ENCODE measurements at regions not wholly inside any gene's neighbourhood (a gene's known extent, or its start where the extent isn't known, plus 50 kb on each side); places are given as distances from the start of the nearest gene placed in this dataset.
"Not testable (repeated sequence)": the region's sequence is repeated elsewhere in the genome, so short reads cannot be mapped to it uniquely, and the experiment has no call there.

DNA sequence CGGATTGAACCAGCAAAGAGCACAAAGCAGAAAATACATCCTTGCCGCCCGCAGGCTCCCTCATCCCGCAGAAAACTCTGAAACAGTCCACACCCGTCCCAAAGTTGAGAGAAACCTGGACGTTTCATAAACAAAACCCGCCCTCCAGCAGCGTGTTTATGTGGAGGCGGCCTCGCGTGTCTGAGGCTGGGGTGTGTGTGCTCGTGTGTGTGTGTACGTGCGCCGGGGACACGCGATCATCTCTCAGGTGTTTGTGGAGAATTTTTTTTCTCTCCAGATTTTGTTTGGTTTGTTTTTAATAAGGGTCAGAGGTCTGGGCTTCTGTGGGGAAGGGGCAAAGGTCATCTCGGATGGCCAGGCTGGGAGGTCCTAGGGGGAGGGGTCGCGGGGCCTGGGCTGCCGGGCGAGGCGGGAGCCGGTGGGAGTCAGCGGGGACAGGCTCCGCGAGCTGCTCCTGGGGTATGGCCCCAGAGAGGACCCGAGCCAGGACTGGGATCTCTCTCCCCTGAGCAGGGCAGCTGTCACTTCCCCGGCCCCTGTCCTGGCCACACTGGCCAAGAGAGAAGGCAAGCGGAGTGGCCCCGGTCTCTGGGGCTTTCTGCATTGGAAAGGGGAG, 206.4 kb downstream of the C9orf50 start:
- no peak for DNase-seq (ENCODE audit: low read depth, low spot score)

DNA sequence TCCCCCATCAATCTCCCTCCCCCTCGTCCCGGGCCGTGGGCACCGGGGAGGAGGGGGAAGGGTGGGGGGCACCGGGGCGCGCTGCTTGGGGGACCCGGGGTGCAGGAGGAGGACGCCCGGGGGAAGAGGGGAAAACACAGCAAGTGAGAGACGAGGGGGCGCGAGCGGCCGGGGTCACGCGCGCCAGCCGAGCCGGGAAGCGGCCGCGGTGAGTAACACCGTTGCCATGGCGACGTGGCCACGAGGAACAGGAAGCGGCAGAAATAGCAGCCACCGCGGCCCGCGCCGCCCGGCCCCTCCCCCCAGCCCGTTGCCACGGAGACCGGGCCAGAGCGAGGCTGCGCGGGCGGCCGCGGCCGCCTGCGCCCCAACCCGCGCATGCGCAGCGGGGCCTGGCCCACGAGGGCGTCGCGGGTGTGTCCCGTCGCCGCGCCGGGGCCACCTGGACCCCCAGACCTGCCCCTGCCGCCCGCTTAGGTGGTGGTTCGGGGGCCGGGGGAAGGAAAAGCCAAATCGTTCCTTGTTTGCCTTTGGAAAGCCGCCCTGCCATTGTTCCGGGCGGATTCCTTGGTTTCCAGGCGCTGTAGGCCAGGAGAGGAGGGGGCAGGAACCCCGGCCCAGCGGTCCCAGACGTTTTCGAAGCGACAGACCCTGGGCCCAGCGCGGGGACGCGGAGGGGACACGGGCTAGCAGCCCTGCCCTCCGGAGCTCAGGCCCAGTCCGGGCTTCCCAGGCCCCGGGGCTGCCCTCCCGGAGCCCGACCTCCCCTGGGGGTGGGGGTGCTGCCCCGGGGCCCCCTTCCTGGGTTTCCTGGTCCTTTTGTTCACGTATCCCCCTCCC, 207.1 kb downstream of the C9orf50 start:
- DNase-seq (ENCODE audit: low read depth, low spot score) = peak; percentile 73

- no peak for DNase-seq (ENCODE audit: low read depth, low spot score)
Observed at GRCh38 chr9:129412814-129413536, 207.9 kb downstream of the C9orf50 start.

- DNase-seq (ENCODE audit: low read depth, low spot score) = not testable (repeated sequence)
Observed at GRCh38 chr9:129412176-129412813, 208.6 kb downstream of the C9orf50 start.

GRCh38 chr9:129411501-129412175, 209.3 kb downstream of the C9orf50 start:
- DNase-seq (ENCODE audit: low read depth, low spot score) = no peak

DNA sequence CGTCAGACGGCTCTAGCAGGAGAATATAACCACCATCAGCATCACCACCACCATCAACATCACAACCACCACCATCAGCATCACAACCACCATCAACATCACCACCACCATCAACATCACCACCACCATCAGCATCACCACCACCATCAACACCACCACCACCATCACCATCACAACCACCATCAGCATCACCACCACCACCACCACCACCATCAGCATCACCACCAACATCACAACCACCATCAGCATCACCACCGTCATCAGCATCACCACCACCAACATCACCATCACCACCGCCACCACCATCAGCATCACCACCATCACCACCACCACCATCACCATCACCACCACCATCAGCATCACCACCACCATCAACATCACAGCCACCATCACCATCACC, 210.7 kb downstream of the C9orf50 start:
- no peak for DNase-seq (ENCODE audit: low read depth, low spot score)

- no peak for DNase-seq (ENCODE audit: low read depth, low spot score)
Observed at GRCh38 chr9:129408535-129409215, 212.2 kb downstream of the C9orf50 start.

- DNase-seq (ENCODE audit: low read depth, low spot score) = no peak
Observed at GRCh38 chr9:129407905-129408452, 212.9 kb downstream of the C9orf50 start.

GRCh38 chr9:129406278-129407225, 214.3 kb downstream of the C9orf50 start:
- no peak for DNase-seq (ENCODE audit: low read depth, low spot score)

- DNase-seq (ENCODE audit: low read depth, low spot score) = no peak
Observed at GRCh38 chr9:129405827-129406213, 215.1 kb downstream of the C9orf50 start.

GRCh38 chr9:129405089-129405826, 215.6 kb downstream of the C9orf50 start:
- no peak for DNase-seq (ENCODE audit: low read depth, low spot score)

GRCh38 chr9:129404621-129405020, 216.3 kb downstream of the C9orf50 start:
- no peak for DNase-seq (ENCODE audit: low read depth, low spot score)

DNA sequence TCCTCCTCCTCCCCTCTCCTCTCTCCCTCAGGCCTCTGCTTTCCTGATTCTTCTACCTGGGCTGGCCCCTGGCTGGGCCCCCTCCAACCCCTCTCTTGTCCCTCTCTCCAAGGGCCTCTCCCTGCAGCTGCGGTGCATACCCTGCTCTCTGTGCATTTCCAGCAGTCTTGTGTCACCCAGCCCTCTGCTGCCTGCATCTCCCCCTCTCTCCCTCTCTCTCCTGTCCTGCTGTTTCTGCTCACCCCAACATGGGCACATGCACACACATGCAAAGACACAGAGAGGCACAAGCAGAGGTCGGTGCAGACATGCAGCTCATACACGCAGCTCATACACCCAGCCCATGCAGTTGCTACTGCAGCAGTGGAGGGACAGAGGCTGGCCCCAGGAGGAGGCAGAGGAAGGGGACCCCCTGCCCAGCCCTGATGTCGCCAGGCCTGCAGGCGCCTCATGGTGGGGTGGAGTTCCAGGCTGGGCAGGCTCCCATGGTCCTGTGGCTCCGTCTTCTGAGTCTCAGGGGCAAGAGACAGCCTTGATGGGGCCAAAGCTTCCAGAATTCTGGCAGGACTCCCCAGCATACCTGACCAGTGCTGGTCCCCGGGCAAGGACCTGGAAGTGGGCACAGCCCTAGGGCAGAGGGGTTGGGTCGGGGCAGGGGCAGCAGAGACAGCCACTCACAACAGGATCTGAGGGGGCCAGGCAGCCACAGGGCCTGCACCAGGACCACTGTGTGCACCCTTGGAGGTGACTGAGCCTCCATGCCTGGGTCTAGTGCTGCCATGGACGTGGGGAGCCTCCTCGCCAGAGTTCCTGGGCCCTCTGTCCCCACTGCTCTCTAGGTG, 216.9 kb downstream of the C9orf50 start:
- no peak for DNase-seq (ENCODE audit: low read depth, low spot score)

GRCh38 chr9:129402931-129403778, 217.7 kb downstream of the C9orf50 start:
- DNase-seq (ENCODE audit: low read depth, low spot score) = no peak

GRCh38 chr9:129402371-129402739, 218.5 kb downstream of the C9orf50 start:
- DNase-seq (ENCODE audit: low read depth, low spot score) = no peak

DNA sequence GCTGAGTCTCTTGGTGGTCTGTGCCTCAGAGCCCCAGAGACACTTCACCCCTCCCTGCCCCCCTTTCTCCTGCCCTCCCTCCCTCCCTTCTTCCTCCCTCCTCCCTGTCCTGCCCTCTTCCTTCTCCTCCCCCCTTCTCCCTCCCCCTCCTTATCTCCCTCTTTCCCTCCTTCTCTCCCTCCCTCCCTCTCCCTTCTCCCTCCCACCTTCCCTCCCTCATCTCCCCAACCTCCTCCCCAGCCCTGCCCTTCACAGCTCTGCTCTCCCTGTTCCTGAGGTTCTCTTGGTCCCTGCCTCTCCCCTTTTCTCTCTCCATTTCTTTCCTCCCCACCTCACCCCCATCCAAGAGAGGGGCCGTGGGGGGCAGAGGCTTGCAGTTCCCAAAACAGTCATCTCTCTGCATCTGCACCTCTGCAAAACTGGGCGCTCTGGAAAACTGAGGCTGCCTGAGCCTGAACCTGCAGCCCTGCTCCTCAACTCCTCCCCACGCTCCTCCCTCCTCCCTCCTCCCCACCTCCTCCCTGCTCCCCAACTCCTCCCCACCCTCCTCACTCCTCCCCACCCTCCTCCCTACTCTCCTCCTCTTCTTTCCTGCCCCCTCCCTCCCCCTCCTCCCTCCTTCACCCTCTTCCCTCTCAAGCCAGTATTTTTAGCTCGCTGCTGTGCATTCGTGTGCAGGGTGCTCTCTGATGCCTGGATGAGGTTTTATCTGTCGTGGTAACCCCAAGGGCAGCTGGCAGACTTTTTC, 219.1 kb downstream of the C9orf50 start:
- DNase-seq (ENCODE audit: low read depth, low spot score) = no peak
